ENCODE measurements at regions not wholly inside any gene's neighbourhood (a gene's known extent, or its start where the extent isn't known, plus 50 kb on each side); places are given as distances from the start of the nearest gene placed in this dataset.

DNA sequence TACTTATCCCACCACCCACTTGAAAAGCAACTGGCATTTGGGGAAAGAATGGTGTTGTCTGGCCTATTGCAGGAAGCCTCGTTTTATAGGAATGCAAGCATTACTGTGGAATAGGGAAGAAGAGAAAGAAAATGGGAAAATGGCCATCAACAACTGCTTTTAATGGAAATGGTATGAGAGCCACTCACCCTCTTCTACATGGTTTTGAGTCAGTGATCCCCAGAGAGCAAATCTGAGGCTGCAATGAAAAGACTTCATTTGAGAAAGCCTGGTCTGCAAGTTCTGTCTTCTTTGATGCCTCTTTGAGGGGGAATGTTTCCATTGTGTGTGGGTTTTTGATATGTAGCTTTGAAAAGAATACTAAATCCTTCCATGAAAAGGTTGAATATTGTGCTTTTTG lies 172.3 kb upstream of the HDDC2 start:
- no peak for TF ChIP-seq EZH2 (IDR thresholded peaks at IDR 0.05; ENCODE audit: borderline replicate concordance, insufficient read depth, low read depth, low read length, poor library complexity, severe bottlenecking)
- TF ChIP-seq, protein P1, sequence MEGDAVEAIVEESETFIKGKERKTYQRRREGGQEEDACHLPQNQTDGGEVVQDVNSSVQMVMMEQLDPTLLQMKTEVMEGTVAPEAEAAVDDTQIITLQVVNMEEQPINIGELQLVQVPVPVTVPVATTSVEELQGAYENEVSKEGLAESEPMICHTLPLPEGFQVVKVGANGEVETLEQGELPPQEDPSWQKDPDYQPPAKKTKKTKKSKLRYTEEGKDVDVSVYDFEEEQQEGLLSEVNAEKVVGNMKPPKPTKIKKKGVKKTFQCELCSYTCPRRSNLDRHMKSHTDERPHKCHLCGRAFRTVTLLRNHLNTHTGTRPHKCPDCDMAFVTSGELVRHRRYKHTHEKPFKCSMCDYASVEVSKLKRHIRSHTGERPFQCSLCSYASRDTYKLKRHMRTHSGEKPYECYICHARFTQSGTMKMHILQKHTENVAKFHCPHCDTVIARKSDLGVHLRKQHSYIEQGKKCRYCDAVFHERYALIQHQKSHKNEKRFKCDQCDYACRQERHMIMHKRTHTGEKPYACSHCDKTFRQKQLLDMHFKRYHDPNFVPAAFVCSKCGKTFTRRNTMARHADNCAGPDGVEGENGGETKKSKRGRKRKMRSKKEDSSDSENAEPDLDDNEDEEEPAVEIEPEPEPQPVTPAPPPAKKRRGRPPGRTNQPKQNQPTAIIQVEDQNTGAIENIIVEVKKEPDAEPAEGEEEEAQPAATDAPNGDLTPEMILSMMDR (IDR thresholded peaks at IDR 0.05), result no peak
